Astrocyte of the cerebellum (primary cell): ENCODE measurements at regions not wholly inside any gene's neighbourhood (a gene's known extent, or its start where the extent isn't known, plus 50 kb on each side); places are given as distances from the start of the nearest gene placed in this dataset.
"Not testable (repeated sequence)": the region's sequence is repeated elsewhere in the genome, so short reads cannot be mapped to it uniquely, and the experiment has no call there.

Experiments used
- DNase-seq: peaks from one replicate; pipeline ENCODE4 v3.0.0-alpha.2; 2011; ENCODE audit warnings: low read depth
- H3K4me3 ChIP-seq: 2 replicates; pipeline ENCODE4 v1.5.1; 2011; ENCODE audit warnings: mild to moderate bottlenecking, low read depth, low read length, moderate library complexity
- in situ Hi-C: cut with HindIII; loops from 2 replicates; pipeline ENCODE4 v1.10.0; 2017; ENCODE audit warnings: low sequenced_read_pairs
- TF ChIP-seq, protein P1 (sequence below): IDR thresholded peaks from 2 replicates; pipeline ENCODE4 v1.5.1; 2012; ENCODE audit warnings: low read length, low read depth, moderate library complexity, mild to moderate bottlenecking; ENCODE audit errors: missing control alignments

DNA sequence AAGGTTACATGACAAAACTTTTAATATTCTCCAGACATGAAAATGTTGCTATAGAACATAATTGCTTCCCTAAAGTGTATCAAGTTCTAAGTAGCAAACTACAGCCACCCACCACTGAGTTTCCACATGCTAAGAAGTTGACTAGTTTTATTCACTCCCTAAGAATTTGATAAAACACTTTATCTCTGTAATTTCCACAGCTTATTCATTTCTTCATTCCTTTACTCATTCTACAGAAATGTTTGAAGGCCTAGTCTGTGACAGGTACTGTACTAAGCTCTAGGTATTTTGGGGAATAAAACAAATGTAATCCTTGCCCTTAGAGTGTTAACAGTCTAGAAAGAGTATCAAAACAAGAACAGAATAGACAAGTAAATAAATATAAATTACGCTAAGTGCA is 101.8 kb upstream of the DIAPH3 start:
- no peak overlapping the region for H3K4me3 ChIP-seq
- in situ Hi-C loops, result no loop called here
- no peak for DNase-seq
- TF ChIP-seq, protein P1, sequence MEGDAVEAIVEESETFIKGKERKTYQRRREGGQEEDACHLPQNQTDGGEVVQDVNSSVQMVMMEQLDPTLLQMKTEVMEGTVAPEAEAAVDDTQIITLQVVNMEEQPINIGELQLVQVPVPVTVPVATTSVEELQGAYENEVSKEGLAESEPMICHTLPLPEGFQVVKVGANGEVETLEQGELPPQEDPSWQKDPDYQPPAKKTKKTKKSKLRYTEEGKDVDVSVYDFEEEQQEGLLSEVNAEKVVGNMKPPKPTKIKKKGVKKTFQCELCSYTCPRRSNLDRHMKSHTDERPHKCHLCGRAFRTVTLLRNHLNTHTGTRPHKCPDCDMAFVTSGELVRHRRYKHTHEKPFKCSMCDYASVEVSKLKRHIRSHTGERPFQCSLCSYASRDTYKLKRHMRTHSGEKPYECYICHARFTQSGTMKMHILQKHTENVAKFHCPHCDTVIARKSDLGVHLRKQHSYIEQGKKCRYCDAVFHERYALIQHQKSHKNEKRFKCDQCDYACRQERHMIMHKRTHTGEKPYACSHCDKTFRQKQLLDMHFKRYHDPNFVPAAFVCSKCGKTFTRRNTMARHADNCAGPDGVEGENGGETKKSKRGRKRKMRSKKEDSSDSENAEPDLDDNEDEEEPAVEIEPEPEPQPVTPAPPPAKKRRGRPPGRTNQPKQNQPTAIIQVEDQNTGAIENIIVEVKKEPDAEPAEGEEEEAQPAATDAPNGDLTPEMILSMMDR, result no peak

DNA sequence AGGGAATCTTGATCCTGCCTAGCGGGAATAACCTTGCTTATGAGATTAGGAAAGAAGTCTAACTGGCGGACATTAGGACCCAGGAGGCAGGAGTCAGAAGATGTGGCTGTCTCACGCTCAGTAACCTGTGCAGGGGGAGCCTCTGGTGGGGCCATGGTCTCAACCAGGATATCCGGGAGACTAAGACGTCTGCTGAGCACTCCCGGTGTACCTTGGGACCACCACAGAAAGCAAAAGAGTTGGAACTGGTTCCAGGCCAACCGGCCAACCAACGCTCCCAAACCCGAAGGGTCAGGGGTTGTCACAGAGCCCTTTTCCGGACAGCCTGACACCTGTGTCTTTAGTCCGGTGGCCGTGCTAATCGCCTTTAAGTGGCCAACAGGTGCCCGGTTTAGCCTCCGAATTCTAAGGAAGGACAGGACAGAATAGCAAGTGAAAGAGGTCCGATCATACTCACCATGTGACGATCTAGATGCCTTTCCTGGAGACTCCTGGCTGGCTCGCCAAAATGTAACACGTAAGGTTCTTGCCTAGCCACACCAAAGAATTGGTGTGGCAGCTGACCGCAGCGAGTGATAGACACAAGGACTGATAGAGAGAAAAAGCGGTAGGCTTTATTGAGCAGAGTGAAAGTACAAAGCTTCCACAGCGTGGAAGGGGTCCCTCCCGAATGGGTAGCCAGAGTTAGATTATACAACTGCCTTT is 103.9 kb upstream of the DIAPH3 start:
- no peak for DNase-seq
- H3K4me3 ChIP-seq, result peak overlapping the region; percentile 50
- in situ Hi-C loops, result no loop called here
- TF ChIP-seq, protein P1, result no peak

DNA sequence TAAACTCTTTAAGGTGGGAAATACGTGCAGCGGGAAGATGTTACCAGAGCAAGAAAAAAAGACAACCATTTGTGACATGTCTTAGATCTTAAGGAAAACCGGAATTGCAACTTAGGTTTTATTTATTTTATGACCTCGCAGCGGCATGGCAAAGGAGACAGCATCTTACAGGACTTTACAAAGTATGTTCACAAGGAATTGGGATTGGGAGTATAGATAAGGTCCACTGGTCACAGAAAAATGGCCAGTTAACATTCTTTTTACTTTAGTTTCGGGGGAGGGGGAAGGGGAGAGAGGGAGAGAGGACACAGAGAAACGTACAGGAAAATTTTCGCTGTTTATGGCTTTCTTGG is 104.5 kb upstream of the DIAPH3 start:
- TF ChIP-seq, protein P1, result no peak
- no peak for DNase-seq
- in situ Hi-C loops, result no loop called here
- peak overlapping the region; percentile 50 for H3K4me3 ChIP-seq

DNA sequence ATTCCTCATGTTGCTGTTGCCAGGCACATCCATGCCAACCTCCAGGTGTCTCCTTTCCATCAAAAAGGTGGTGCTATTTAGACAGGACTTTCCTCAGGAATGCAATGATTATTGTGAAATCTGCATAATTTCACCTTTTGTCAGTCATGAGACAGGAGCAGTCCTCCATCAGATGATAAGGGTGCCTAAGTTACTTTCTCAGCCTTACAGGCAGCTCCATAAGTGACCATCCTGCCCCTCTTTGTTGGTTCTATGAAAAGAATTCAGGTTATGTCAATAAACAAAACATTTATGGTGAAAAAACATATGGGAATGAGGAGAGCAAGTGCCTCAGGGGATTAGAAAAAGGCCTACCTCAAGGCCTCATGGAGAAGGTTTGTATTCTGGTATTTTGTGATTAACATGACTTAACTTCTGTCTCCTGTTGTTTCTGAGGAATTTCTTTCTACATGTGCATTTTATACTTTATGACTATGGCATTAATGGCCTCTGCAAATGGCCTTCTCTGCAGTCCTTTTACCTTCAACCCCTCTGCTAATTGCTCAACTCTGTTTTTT is 110.3 kb upstream of the DIAPH3 start:
- in situ Hi-C loops, result no loop called here
- TF ChIP-seq, protein P1, result no peak
- no peak for DNase-seq
- no peak overlapping the region for H3K4me3 ChIP-seq

DNA sequence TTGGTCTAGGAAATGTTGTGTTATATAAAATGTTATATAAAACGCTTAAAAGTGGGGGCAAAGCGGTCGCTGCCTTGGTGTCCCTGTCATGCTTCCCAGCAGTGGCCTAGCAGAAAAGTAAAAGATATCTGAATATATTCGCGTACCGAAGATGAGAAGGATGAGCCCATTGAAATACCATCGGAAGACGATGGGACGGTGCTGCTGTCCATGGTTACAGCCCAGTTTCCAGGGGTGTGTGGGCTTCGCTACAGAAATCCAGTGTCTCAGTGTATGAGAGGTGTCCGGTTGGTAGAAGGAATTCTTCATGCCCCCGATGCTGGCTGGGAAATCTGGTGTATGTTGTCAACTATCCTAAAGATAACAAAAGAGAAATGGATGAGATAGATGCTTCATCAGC is 110.9 kb upstream of the DIAPH3 start:
- TF ChIP-seq, protein P1, result no peak
- DNase-seq, result no peak
- in situ Hi-C loops, result no loop called here
- no peak overlapping the region for H3K4me3 ChIP-seq

DNA sequence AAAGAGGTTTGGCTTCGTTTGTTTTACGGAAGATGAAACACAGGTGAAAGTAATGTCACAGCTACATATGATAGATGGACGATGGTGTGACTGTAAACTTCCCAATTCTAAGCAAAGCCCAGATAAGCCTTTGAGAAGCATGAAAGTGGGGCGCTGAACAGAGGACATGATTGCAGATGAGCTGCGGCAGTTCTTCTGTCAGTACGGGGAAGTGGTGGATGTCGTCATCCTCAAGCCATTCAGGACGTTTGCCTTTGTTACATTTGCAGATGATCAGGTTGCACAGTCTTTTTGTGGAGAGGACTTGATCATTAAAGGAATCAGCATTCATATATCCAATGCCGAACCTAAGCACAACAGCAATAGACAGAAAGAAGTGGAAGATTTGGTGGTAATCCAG is 111.5 kb upstream of the DIAPH3 start:
- in situ Hi-C loops, result no loop called here
- TF ChIP-seq, protein P1, result no peak
- no peak overlapping the region for H3K4me3 ChIP-seq
- no peak for DNase-seq

DNA sequence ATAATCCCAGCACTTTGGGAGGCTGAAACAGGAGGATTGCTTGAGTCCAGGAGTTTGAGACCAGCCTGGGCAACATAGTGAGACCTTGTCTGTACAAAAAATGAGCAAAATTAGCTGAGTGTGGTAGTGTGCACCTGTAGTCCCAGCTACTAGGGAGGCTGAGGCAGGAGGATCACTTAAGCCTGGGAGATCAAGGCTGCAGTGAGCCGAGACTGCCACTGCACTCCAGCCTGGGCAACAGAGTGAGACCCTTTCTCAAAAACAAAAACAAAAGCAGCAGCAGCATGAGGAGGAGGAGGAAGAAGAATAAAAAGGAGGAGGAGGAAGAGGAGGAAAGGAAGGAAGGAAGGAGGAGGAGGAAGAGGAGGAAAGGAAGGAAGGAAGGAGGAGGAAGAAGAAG is 116.5 kb upstream of the TDRD3 start:
- DNase-seq, in situ Hi-C loops, H3K4me3 ChIP-seq: not testable (repeated sequence)
